BJ (cell line): ENCODE measurements at regions not wholly inside any gene's neighbourhood (a gene's known extent, or its start where the extent isn't known, plus 50 kb on each side); places are given as distances from the start of the nearest gene placed in this dataset.

ENCODE experiments used
- CTCF ChIA-PET: fragments of 350-600 bp; formaldehyde crosslinking; extraction: SDS; loops from one replicate; lab custom pipeline; 2021; ENCODE audit warnings: antibody characterized with exemption, inconsistent platforms; lab: Yijun Ruan, JAX
- POLR2A ChIA-PET: fragments of 300-600 bp; sonication (Branson Sonifier 250); formaldehyde crosslinking; extraction: SDS; loops from one replicate; lab custom pipeline; 2021; ENCODE audit warnings: antibody characterized with exemption; lab: Charles Lee
- DNase-seq: peaks from one replicate; pipeline ENCODE4 v3.0.0-alpha.2; 2011; ENCODE audit warnings: low read depth
- H3K27me3 ChIP-seq: 2 replicates; pipeline ENCODE4 v1.6.0; 2011; ENCODE audit warnings: low read length; ENCODE audit not compliant: control insufficient read depth, insufficient read depth
- H3K36me3 ChIP-seq: 2 replicates; pipeline ENCODE4 v1.5.1; 2011; ENCODE audit warnings: low read length; ENCODE audit not compliant: control insufficient read depth, insufficient read depth
- H3K4me3 ChIP-seq: 2 replicates; pipeline ENCODE4 v1.5.1; 2011; ENCODE audit warnings: low read depth, mild to moderate bottlenecking, control low read depth, low read length
- CTCF ChIP-seq: IDR thresholded peaks from 2 replicates; pipeline ENCODE4 v1.5.1; 2011; ENCODE audit warnings: low read depth, mild to moderate bottlenecking, control low read depth, inconsistent platforms, low read length, moderate library complexity; ENCODE audit not compliant: insufficient read depth

- Histone ChIP-seq H3K36me3 (no peaks in the 10 kb centered on the region), H3K27me3 (no peaks in the 10 kb centered on the region), H3K4me3 (no peak overlapping the region)
- no peak for TF ChIP-seq CTCF
- ChIA-PET POLR2A (no interaction called here), CTCF (no interaction called here)
- DNase-seq: no peak
These were observed 59.3 kb upstream of the NECTIN1 start for GRCh38 chr11:119788096-119788883.

GRCh38 chr11:119787074-119787461 is 58.1 kb upstream of the NECTIN1 start:
- no peak for DNase-seq
- CTCF ChIA-PET: no interaction called here
- Histone ChIP-seq H3K27me3 (0 out of 2 replicates have a peak, but pooled peaks cover 2% of the 10 kb centered on the region), H3K36me3 (no peaks in the 10 kb centered on the region), H3K4me3 (no peak overlapping the region)
- TF ChIP-seq CTCF: no peak
- POLR2A ChIA-PET: no interaction called here

DNA sequence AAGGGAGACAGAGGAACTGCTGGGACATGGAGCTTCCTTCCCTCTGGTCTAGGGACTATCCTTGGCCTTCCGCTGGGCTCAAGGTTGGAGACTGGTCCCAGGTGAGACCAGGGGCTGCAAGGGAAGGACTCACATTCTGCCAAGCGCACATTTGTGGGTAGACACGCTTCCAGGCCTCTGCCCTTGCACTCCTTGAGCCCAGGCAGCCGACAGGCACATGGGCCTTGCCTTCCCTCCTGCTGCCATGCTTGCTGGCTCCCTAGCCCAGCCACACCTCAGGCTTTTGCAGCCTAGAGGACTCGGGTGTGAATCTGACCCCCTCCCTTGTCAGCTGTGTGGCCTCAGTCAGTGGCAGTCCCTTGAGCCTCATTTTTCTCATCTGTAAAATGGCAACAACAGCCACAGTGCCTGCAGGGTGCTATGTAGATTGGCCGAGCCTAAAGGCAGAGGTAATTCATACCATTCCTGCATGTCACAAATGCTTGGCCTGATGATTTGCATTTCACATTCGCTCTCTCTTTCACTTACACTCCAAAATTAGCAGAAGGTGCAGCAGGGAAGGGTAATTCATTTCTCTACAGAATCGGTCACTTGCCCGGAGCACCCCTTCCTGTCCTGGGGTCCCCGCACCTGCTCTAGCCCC is 57.6 kb upstream of the NECTIN1 start:
- ChIA-PET CTCF (no interaction called here), POLR2A (no interaction called here)
- no peak for TF ChIP-seq CTCF

DNA sequence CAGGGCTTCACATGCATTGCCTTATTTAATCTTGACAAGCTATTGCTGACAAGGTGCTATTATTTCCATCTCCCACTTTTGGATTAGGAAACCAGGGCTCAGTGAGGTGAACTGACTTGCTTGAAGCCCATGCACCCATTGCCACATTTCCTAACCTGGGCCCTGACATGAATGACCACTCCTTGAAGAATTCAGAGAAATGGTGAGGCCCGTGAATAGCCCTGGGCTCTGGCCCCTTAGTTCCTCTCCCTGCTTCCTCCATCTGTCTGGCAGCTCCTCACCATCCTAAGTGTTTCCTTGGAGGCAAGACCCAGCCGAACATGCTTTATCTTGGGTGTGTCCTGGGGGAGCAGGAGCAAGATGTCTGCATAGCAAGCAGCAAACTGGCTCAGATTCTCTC is 56.1 kb upstream of the NECTIN1 start:
- peaks cover 3% of the 10 kb centered on the region; the same call in 1 of the 2 replicates for H3K27me3 ChIP-seq
- no peak for TF ChIP-seq CTCF
- CTCF ChIA-PET: no interaction called here
- H3K4me3 ChIP-seq: no peak overlapping the region
- no peaks in the 10 kb centered on the region for H3K36me3 ChIP-seq
- POLR2A ChIA-PET: no interaction called here
- no peak for DNase-seq

More for the DNA sequence above, 57.6 kb upstream of the NECTIN1 start:
- no peak for DNase-seq
- H3K27me3 ChIP-seq: peaks cover 3% of the 10 kb centered on the region; the same call in 1 of the 2 replicates
- no peak overlapping the region for H3K4me3 ChIP-seq
- no peaks in the 10 kb centered on the region for H3K36me3 ChIP-seq

DNA sequence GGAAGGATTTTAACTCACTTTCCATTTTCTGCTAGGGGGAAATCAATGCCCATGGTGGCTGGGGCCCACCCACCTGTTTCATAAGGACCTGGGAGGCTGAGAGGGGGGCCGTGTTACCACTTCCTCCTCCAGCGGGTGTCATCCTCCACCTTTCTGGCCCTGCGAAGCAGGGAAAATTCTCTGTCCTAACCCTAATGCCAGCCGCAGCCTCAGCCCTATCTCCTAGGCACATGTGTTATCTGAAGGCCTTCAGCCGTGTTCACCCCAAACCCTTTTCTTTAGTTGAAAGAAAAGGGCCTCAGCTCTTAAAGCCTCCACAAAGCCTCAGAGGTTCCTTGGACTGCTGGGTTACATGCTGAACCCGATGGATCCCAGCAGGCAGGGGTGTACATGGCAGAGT is 55.4 kb upstream of the NECTIN1 start:
- no peak for DNase-seq
- no peaks in the 10 kb centered on the region for H3K36me3 ChIP-seq
- ChIA-PET POLR2A (no interaction called here), CTCF (no interaction called here)
- TF ChIP-seq CTCF: no peak
- H3K27me3 ChIP-seq: peaks cover 5% of the 10 kb centered on the region
- H3K4me3 ChIP-seq: no peak overlapping the region
